Activated CD4-positive, alpha-beta T cell treated with anti-CD3 and anti-CD28 coated beads for 36 hours (primary cell): ENCODE measurements at regions not wholly inside any gene's neighbourhood (a gene's known extent, or its start where the extent isn't known, plus 50 kb on each side); places are given as distances from the start of the nearest gene placed in this dataset.
"Not testable (repeated sequence)": the region's sequence is repeated elsewhere in the genome, so short reads cannot be mapped to it uniquely, and the experiment has no call there.

Experiments
- ATAC-seq: fragments of 200-7000 bp; cut with Tn5 transposase; one replicate; pipeline ENCODE4 v1.10.0; 2021; ENCODE audit warnings: mild to moderate bottlenecking, moderate library complexity
- CTCF ChIA-PET: fragments of 350-600 bp; sonication (Branson Sonifier 250); formaldehyde crosslinking; loops from one replicate; lab custom pipeline; 2021; ENCODE audit warnings: antibody characterized with exemption; lab: Charles Lee
- POLR2A ChIA-PET: fragments of 350-600 bp; sonication (Branson Sonifier 250); formaldehyde crosslinking; loops from one replicate; lab custom pipeline; 2021; ENCODE audit warnings: antibody characterized with exemption, inconsistent platforms; lab: Charles Lee
- DNase-seq: peaks from one replicate; pipeline ENCODE4 v3.0.0-alpha.2; 2020
- H3K27ac Mint-ChIP-seq: one replicate; pipeline ENCODE4 v1.8.0; 2021; ENCODE audit warnings: mixed read lengths
- H3K27me3 Mint-ChIP-seq: one replicate; pipeline ENCODE4 v1.8.0; 2021; ENCODE audit warnings: mixed read lengths
- H3K36me3 Mint-ChIP-seq: one replicate; pipeline ENCODE4 v1.8.0; 2021; ENCODE audit warnings: low read depth, mixed read lengths
- H3K4me1 Mint-ChIP-seq: one replicate; pipeline ENCODE4 v1.8.0; 2021; ENCODE audit warnings: mixed read lengths
- H3K4me3 Mint-ChIP-seq: one replicate; pipeline ENCODE4 v1.8.0; 2021; ENCODE audit warnings: mild to moderate bottlenecking, moderate library complexity, mixed read lengths
- H3K9me3 Mint-ChIP-seq: one replicate; pipeline ENCODE4 v1.8.0; 2021; ENCODE audit warnings: low read depth, mixed read lengths
- intact Hi-C, 2 experiments: fragments of 100-400 bp; cut with DNase I in 1 of 2; cut with micrococcal nuclease in 1 of 2; formaldehyde crosslinking; loops; one replicate each; pipeline versions ENCODE4 v1.14.2 to v1.15.1; 2022 to 2024; cut with DNase I, micrococcal nuclease

- Mint-ChIP-seq H3K9me3 (no peaks in the 10 kb centered on the region), H3K4me1 (no peaks in the 10 kb centered on the region), H3K27ac (no peak overlapping the region), H3K4me3 (no peak overlapping the region), H3K36me3 (no peaks in the 10 kb centered on the region), H3K27me3 (no peaks in the 10 kb centered on the region)
- no peak for ATAC-seq
- DNase-seq: no peak
- CTCF ChIA-PET: no interaction called here
- intact Hi-C loops: no loop called here
- POLR2A ChIA-PET: no interaction called here
Measured at GRCh38 chr16:65815707-65816106, 550.8 kb upstream of the CDH5 start.

- H3K4me1 Mint-ChIP-seq, H3K36me3 Mint-ChIP-seq, ATAC-seq, H3K27me3 Mint-ChIP-seq, DNase-seq, CTCF ChIA-PET, H3K4me3 Mint-ChIP-seq, intact Hi-C loops, POLR2A ChIA-PET, H3K27ac Mint-ChIP-seq, H3K9me3 Mint-ChIP-seq: not testable (repeated sequence)
Measured at GRCh38 chr16:65813879-65814278, 552.6 kb upstream of the CDH5 start.

- DNase-seq (no peak), ATAC-seq (no peak)
- no peaks in the 10 kb centered on the region for H3K4me1 Mint-ChIP-seq
- H3K4me3 Mint-ChIP-seq: no peak overlapping the region
- H3K27me3 Mint-ChIP-seq: peaks cover 2% of the 10 kb centered on the region
- H3K36me3 Mint-ChIP-seq: no peaks in the 10 kb centered on the region
- H3K9me3 Mint-ChIP-seq: no peaks in the 10 kb centered on the region
- POLR2A ChIA-PET: interaction anchor here (0.6 kb wide), 1 partner anchor 328 kb away, joined by 3 read pairs; no protein-coding TSS in a partner anchor
- intact Hi-C loops: no loop called here
- no peak overlapping the region for H3K27ac Mint-ChIP-seq
- CTCF ChIA-PET: interaction anchor here (0.5 kb wide), 1 partner anchor 325 kb away, joined by 3 read pairs; no protein-coding TSS in a partner anchor
Measured at GRCh38 chr16:65809627-65810026, 556.9 kb upstream of the CDH5 start.

- H3K27ac Mint-ChIP-seq: no peak overlapping the region
- ChIA-PET POLR2A (interaction anchor here (0.6 kb wide), 1 partner anchor 328 kb away, joined by 3 read pairs; no protein-coding TSS in a partner anchor), CTCF (no interaction called here)
- H3K4me1 Mint-ChIP-seq: no peaks in the 10 kb centered on the region
- intact Hi-C loops: no loop called here
- ATAC-seq (no peak), DNase-seq (no peak)
- no peaks in the 10 kb centered on the region for H3K36me3 Mint-ChIP-seq
- H3K27me3 Mint-ChIP-seq: peaks cover 2% of the 10 kb centered on the region
- H3K9me3 Mint-ChIP-seq: no peaks in the 10 kb centered on the region
- no peak overlapping the region for H3K4me3 Mint-ChIP-seq
Measured at GRCh38 chr16:65808790-65809189, 557.7 kb upstream of the CDH5 start.

GRCh38 chr16:65807858-65808257 lies 558.6 kb upstream of the CDH5 start:
- Mint-ChIP-seq H3K9me3 (no peaks in the 10 kb centered on the region), H3K36me3 (no peaks in the 10 kb centered on the region), H3K4me3 (no peak overlapping the region), H3K27ac (no peak overlapping the region), H3K27me3 (peaks cover 2% of the 10 kb centered on the region), H3K4me1 (no peaks in the 10 kb centered on the region)
- CTCF ChIA-PET: interaction anchor here (0.5 kb wide), 1 partner anchor 17 kb away, joined by 3 read pairs; no protein-coding TSS in a partner anchor
- ATAC-seq (no peak), DNase-seq (no peak)
- intact Hi-C loops: no loop called here
- POLR2A ChIA-PET: no interaction called here

GRCh38 chr16:65805704-65806103 lies 560.8 kb upstream of the CDH5 start:
- H3K9me3 Mint-ChIP-seq, H3K27me3 Mint-ChIP-seq, H3K4me1 Mint-ChIP-seq, DNase-seq, H3K4me3 Mint-ChIP-seq, CTCF ChIA-PET, ATAC-seq, H3K27ac Mint-ChIP-seq, POLR2A ChIA-PET, intact Hi-C loops, H3K36me3 Mint-ChIP-seq: not testable (repeated sequence)

- ChIA-PET POLR2A (no interaction called here), CTCF (no interaction called here)
- DNase-seq: no peak
- Mint-ChIP-seq H3K4me3 (no peak overlapping the region), H3K9me3 (no peaks in the 10 kb centered on the region), H3K27ac (no peak overlapping the region), H3K36me3 (no peaks in the 10 kb centered on the region), H3K27me3 (no peaks in the 10 kb centered on the region), H3K4me1 (no peaks in the 10 kb centered on the region)
- no peak for ATAC-seq
- intact Hi-C loops: no loop called here
Measured at GRCh38 chr16:65796481-65796880, 570.0 kb upstream of the CDH5 start.

GRCh38 chr16:65794973-65795372 lies 571.5 kb upstream of the CDH5 start:
- ATAC-seq (no peak), DNase-seq (no peak)
- H3K27me3 Mint-ChIP-seq: no peaks in the 10 kb centered on the region
- ChIA-PET POLR2A (no interaction called here), CTCF (no interaction called here)
- H3K9me3 Mint-ChIP-seq: no peaks in the 10 kb centered on the region
- no peak overlapping the region for H3K27ac Mint-ChIP-seq
- intact Hi-C loops: no loop called here
- no peaks in the 10 kb centered on the region for H3K4me1 Mint-ChIP-seq
- H3K4me3 Mint-ChIP-seq: no peak overlapping the region
- H3K36me3 Mint-ChIP-seq: no peaks in the 10 kb centered on the region

- H3K27ac Mint-ChIP-seq: no peak overlapping the region
Measured at GRCh38 chr16:65793781-65794180, 572.7 kb upstream of the CDH5 start.

GRCh38 chr16:65790768-65791167 lies 575.7 kb upstream of the CDH5 start:
- Mint-ChIP-seq H3K9me3 (no peaks in the 10 kb centered on the region), H3K27me3 (no peaks in the 10 kb centered on the region), H3K36me3 (no peaks in the 10 kb centered on the region), H3K4me3 (no peak overlapping the region), H3K4me1 (no peaks in the 10 kb centered on the region), H3K27ac (no peak overlapping the region)
- CTCF ChIA-PET: no interaction called here
- intact Hi-C loops: no loop called here
- DNase-seq (no peak), ATAC-seq (no peak)
- POLR2A ChIA-PET: no interaction called here

More at GRCh38 chr16:65793781-65794180, 572.7 kb upstream of the CDH5 start:
- intact Hi-C loops: no loop called here
- no peaks in the 10 kb centered on the region for H3K36me3 Mint-ChIP-seq
- no peak for ATAC-seq
- no peaks in the 10 kb centered on the region for H3K9me3 Mint-ChIP-seq
- H3K27me3 Mint-ChIP-seq: no peaks in the 10 kb centered on the region
- DNase-seq: no peak
- H3K4me3 Mint-ChIP-seq: no peak overlapping the region
- no peaks in the 10 kb centered on the region for H3K4me1 Mint-ChIP-seq
- POLR2A ChIA-PET: no interaction called here
- CTCF ChIA-PET: interaction anchor here (0.6 kb wide), 1 partner anchor 105 kb away, joined by 4 read pairs; no protein-coding TSS in a partner anchor

GRCh38 chr16:65789161-65789945 lies 577.1 kb upstream of the CDH5 start:
- intact Hi-C loops: no loop called here
- POLR2A ChIA-PET: no interaction called here
- no peak overlapping the region for H3K27ac Mint-ChIP-seq
- DNase-seq: no peak
- CTCF ChIA-PET: no interaction called here
- H3K27me3 Mint-ChIP-seq: peaks cover 2% of the 10 kb centered on the region
- no peak for ATAC-seq
- H3K4me1 Mint-ChIP-seq: no peaks in the 10 kb centered on the region
- no peaks in the 10 kb centered on the region for H3K9me3 Mint-ChIP-seq
- H3K4me3 Mint-ChIP-seq: no peak overlapping the region
- no peaks in the 10 kb centered on the region for H3K36me3 Mint-ChIP-seq

GRCh38 chr16:65788434-65789140 lies 577.9 kb upstream of the CDH5 start:
- Mint-ChIP-seq H3K27ac (no peak overlapping the region), H3K27me3 (peaks cover 2% of the 10 kb centered on the region), H3K36me3 (no peaks in the 10 kb centered on the region), H3K9me3 (no peaks in the 10 kb centered on the region), H3K4me1 (no peaks in the 10 kb centered on the region), H3K4me3 (no peak overlapping the region)
- ChIA-PET CTCF (no interaction called here), POLR2A (interaction anchor here (0.6 kb wide), 1 partner anchor 129 kb away, joined by 4 read pairs; no protein-coding TSS in a partner anchor)
- no peak for ATAC-seq
- DNase-seq: no peak
- intact Hi-C loops: no loop called here
